Cardiac fibroblast (primary cell): ENCODE measurements at regions not wholly inside any gene's neighbourhood (a gene's known extent, or its start where the extent isn't known, plus 50 kb on each side); places are given as distances from the start of the nearest gene placed in this dataset.
A peak's percentile ranks its signal among the peaks of the same experiment; 100 is the strongest.

Source experiments
- DNase-seq, 2 donors: peaks; one replicate each; pipeline versions ENCODE4 v3.0.0 to v3.0.0-alpha.2; 2010; ENCODE audit warnings: low read depth in 2 of 2
- H3K4me3 ChIP-seq, 2 donors: replicated peaks in 1 of 2; 1 replicate in 1 of 2; 2 replicates in 1 of 2; pipeline ENCODE4 v1.5.1; 2011; ENCODE audit warnings: low read depth in 2 of 2, low read length in 2 of 2, mild to moderate bottlenecking in 2 of 2, moderate library complexity in 1 of 2
- CTCF ChIP-seq: IDR thresholded peaks from one replicate; pipeline ENCODE4 v1.5.1; 2011; ENCODE audit warnings: low read depth, mild to moderate bottlenecking, low read length, inconsistent platforms

GRCh38 chr4:72820107-72820506, 249.4 kb downstream of the COX18 start:
- H3K4me3 ChIP-seq, result no peak overlapping the region
- no peak for DNase-seq
- no peak for TF ChIP-seq CTCF

DNA sequence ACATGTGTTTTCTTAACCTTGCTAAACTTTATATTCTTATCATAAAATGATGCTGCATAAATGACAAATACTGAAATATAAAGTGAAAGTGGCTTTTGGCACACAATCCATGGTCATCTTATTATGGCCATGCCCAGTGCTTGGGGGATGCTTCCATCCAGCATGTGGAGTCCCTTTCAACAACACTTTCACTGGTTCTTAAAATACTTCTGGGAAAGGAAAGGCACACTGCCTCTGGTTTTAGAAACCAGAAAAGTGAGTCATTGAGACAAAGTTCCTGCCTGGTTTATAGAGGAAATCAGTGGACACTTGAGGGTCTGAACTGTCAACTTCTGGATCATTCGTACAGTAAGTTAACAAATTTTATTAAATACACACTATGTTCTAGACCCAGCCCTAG, 248.0 kb upstream of the ADAMTS3 start:
- DNase-seq, result peak in 1 of 2 donors; percentile 59
- no peak overlapping the region for H3K4me3 ChIP-seq
- TF ChIP-seq CTCF, result no peak

GRCh38 chr4:72814241-72814640, 245.2 kb upstream of the ADAMTS3 start:
- no peak overlapping the region for H3K4me3 ChIP-seq
- no peak for DNase-seq

DNA sequence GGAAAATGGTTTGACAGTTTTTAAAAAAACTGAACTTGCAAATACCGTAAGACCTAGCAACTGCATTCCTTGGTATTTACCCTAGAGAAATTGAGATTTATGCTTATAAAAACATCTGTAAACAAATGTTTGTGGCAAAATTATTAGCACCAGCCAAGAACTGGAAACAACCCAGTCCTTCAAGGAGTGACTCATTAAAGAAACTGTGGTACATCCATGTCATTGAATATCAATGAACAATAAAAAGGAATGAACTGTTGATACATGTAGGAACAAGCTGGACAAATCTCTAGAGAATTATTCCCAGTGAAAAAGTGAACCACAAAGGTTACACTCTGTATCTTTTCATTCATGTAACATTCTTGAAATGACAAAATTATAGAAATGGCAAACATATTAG, 240.2 kb upstream of the ADAMTS3 start:
- H3K4me3 ChIP-seq, result no peak overlapping the region
- peak in 1 of 2 donors; percentile 38 for DNase-seq
- TF ChIP-seq CTCF, result no peak

More at GRCh38 chr4:72814241-72814640, 245.2 kb upstream of the ADAMTS3 start:
- no peak for TF ChIP-seq CTCF

- H3K4me3 ChIP-seq, result no peak overlapping the region
- TF ChIP-seq CTCF, result no peak
- no peak for DNase-seq
Measured at GRCh38 chr4:72805284-72805683, 236.3 kb upstream of the ADAMTS3 start.

GRCh38 chr4:72797486-72797885, 228.5 kb upstream of the ADAMTS3 start:
- no peak for DNase-seq
- TF ChIP-seq CTCF, result no peak
- H3K4me3 ChIP-seq, result no peak overlapping the region

DNA sequence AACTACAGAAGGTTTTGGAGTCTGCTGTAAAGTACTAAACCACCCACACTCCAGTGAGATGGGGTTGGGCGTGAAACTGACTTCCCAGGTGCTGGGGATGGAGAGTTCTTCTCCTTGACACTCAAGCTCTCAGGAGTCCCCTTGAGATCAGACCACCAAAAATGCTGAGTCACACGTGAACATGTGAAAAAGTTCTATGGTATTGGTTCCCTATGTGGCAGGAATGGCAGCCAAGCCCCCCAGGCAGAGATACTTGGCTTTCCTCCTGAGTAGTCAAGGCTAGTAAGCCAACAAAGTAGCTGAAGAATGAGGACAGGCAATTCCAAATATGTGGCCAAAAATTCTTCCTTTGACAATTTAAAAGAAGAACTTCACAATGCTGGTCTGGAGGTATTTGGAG, 222.0 kb upstream of the ADAMTS3 start:
- no peak overlapping the region for H3K4me3 ChIP-seq
- DNase-seq, result no peak
- TF ChIP-seq CTCF, result no peak
